SU-DHL-6 (cell line): ENCODE measurements at regions not wholly inside any gene's neighbourhood (a gene's known extent, or its start where the extent isn't known, plus 50 kb on each side); places are given as distances from the start of the nearest gene placed in this dataset.

ENCODE experiments used
- H2AFZ ChIP-seq: fragments of 200-600 bp; sonication (generic); 2 replicates; pipeline ENCODE4 v1.6.1; 2014; ENCODE audit warnings: low read depth, mild to moderate bottlenecking, moderate library complexity, mixed read lengths, antibody characterized with exemption, low read length; ENCODE audit not compliant: severe bottlenecking
- H3F3A ChIP-seq: fragments of 200-600 bp; shearing (Covaris generic); 2 replicates; pipeline ENCODE4 v1.6.0; 2016; ENCODE audit warnings: antibody characterized with exemption, mild to moderate bottlenecking; ENCODE audit not compliant: insufficient read depth
- H3K27ac ChIP-seq: fragments of 200-600 bp; sonication (generic); 2 replicates; pipeline ENCODE4 v1.5.1; 2016; ENCODE audit warnings: low read depth, mild to moderate bottlenecking, low read length, moderate library complexity, mixed read lengths
- H3K27me3 ChIP-seq: fragments of 200-600 bp; sonication (generic), shearing (Covaris generic); 2 replicates; pipeline ENCODE4 v1.6.0; 2014; ENCODE audit warnings: mild to moderate bottlenecking, low read length
- H3K36me3 ChIP-seq: fragments of 200-600 bp; sonication (generic); 2 replicates; pipeline ENCODE4 v1.6.1; 2014; ENCODE audit warnings: mild to moderate bottlenecking, low read length, mixed read lengths
- H3K4me2 ChIP-seq: fragments of 300-600, 200-600 bp; shearing (Covaris generic), sonication (generic); 2 replicates; pipeline ENCODE4 v1.6.0; 2014; ENCODE audit warnings: low read length, low read depth, mild to moderate bottlenecking; ENCODE audit not compliant: poor library complexity, severe bottlenecking
- H3K4me3 ChIP-seq: fragments of 200-600 bp; sonication (generic); 2 replicates; pipeline ENCODE4 v1.5.1; 2014; ENCODE audit warnings: antibody characterized with exemption, low read length, mild to moderate bottlenecking, mixed read lengths; ENCODE audit not compliant: insufficient read depth, poor library complexity, severe bottlenecking
- H3K79me2 ChIP-seq: fragments of 200-600 bp; sonication (generic); 2 replicates; pipeline ENCODE4 v1.6.1; 2014; ENCODE audit warnings: mild to moderate bottlenecking, low read length, moderate library complexity; ENCODE audit not compliant: insufficient read depth
- H3K9ac ChIP-seq: fragments of 200-600 bp; sonication (generic); 2 replicates; pipeline ENCODE4 v1.7.0; 2014; ENCODE audit warnings: mild to moderate bottlenecking, low read length
- H3K9me2 ChIP-seq: fragments of 200-600 bp; sonication (generic); replicated peaks from 2 replicates; pipeline ENCODE4 v1.6.1; 2014; ENCODE audit warnings: low read length; ENCODE audit not compliant: insufficient read depth
- H3K9me3 ChIP-seq: fragments of 200-600 bp; sonication (generic); 2 replicates; pipeline ENCODE4 v1.6.1; 2014; ENCODE audit warnings: low read length, mixed read lengths; ENCODE audit not compliant: insufficient read depth
- H4K20me1 ChIP-seq: fragments of 200-600 bp; sonication (generic); 2 replicates; pipeline ENCODE4 v1.6.1; 2014; ENCODE audit warnings: low read depth, mild to moderate bottlenecking, antibody characterized with exemption, low read length, moderate library complexity, mixed read lengths
- EZH2phosphoT487 ChIP-seq: fragments of 200-600 bp; sonication (generic), shearing (Covaris generic); conservative IDR thresholded peaks from 2 replicates; pipeline ENCODE4 v1.6.1; 2018; ENCODE audit warnings: mild to moderate bottlenecking, antibody characterized with exemption, low read length, moderate library complexity, mixed read lengths
- TF ChIP-seq, protein P1 (sequence below): fragments of 200-600 bp; sonication (generic); IDR thresholded peaks from one replicate; pipeline ENCODE4 v1.5.1; 2017; ENCODE audit warnings: antibody characterized with exemption, mild to moderate bottlenecking, low read length, moderate library complexity; ENCODE audit not compliant: insufficient read depth, poor library complexity, severe bottlenecking

DNA sequence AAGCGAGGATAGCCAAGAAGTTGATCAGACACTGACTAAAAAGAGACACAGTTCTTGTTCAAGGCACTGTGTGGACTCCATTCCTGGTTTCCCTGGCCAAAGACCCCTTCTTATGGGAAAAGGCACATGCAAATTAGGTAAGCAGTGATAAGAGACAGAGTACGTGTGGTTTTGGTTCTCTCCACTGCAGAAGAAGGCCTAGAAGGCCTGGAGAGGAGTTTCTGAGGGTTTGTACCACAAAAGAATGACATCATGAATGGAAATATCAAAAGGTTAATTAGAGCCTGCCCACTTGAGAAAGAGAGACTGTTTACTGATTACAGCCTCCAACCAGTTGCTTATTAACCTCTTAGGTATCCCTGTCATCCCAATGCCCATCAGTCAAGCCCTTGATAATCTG is 137.5 kb downstream of the ZNF365 start:
- Histone ChIP-seq H3K9me2 (no peaks in the 10 kb centered on the region), H3K4me3 (no peak overlapping the region), H3K27ac (no peak overlapping the region), H3K27me3 (no peaks in the 10 kb centered on the region), H3K79me2 (no peaks in the 10 kb centered on the region), H3K9me3 (no peaks in the 10 kb centered on the region), H2AFZ (no peak overlapping the region), H3K36me3 (no peaks in the 10 kb centered on the region), H3K4me2 (no peak overlapping the region), H3F3A (no peaks in the 10 kb centered on the region), H3K9ac (no peak overlapping the region), H4K20me1 (no peaks in the 10 kb centered on the region)
- TF ChIP-seq, protein P1, sequence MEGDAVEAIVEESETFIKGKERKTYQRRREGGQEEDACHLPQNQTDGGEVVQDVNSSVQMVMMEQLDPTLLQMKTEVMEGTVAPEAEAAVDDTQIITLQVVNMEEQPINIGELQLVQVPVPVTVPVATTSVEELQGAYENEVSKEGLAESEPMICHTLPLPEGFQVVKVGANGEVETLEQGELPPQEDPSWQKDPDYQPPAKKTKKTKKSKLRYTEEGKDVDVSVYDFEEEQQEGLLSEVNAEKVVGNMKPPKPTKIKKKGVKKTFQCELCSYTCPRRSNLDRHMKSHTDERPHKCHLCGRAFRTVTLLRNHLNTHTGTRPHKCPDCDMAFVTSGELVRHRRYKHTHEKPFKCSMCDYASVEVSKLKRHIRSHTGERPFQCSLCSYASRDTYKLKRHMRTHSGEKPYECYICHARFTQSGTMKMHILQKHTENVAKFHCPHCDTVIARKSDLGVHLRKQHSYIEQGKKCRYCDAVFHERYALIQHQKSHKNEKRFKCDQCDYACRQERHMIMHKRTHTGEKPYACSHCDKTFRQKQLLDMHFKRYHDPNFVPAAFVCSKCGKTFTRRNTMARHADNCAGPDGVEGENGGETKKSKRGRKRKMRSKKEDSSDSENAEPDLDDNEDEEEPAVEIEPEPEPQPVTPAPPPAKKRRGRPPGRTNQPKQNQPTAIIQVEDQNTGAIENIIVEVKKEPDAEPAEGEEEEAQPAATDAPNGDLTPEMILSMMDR, result no peak
- no peak for TF ChIP-seq EZH2phosphoT487

DNA sequence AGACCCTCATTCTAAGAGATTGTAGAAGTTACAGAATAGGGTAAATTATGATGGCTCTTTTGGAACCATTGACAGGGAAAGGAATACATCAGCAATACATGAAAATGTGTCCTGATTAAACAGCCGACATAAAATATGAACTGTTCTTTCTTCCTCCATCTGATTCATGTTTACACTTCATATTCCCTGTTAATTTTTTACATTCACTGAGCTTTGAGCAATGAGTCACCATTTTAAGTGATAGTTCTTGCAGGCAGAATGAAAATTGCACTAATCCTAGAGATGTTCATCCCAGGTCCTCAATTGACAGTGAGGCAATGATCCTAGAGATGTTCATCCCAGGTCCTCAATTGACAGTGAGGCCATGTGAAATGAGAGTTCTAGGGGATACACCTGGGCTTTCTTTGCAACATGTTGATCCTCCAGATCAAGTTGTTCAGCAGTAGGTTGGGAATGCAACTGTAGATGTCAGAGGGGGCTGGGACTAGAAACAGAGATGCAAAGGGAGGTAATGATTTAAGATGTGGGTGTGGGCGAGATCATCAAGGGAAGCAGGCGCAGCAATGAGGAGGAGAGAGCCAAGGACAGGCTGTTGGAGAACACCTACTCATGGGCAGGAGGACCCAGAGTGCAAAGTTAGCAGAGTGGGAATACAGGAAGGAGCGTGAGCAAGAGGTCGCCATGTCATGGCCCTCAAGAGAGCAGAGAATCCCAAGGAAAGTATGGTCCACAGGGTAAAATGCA is 138.7 kb downstream of the ZNF365 start:
- no peaks in the 10 kb centered on the region for H3K9me2 ChIP-seq
- H3K27ac ChIP-seq, result no peak overlapping the region
- H4K20me1 ChIP-seq, result no peaks in the 10 kb centered on the region
- H3F3A ChIP-seq, result no peaks in the 10 kb centered on the region
- no peaks in the 10 kb centered on the region for H3K79me2 ChIP-seq
- no peak overlapping the region for H3K4me3 ChIP-seq
- no peak overlapping the region for H3K4me2 ChIP-seq
- H3K9ac ChIP-seq, result no peak overlapping the region
- H2AFZ ChIP-seq, result no peak overlapping the region
- no peaks in the 10 kb centered on the region for H3K9me3 ChIP-seq
- no peak for TF ChIP-seq EZH2phosphoT487
- TF ChIP-seq, protein P1, result no peak
- no peaks in the 10 kb centered on the region for H3K27me3 ChIP-seq
- H3K36me3 ChIP-seq, result no peaks in the 10 kb centered on the region

DNA sequence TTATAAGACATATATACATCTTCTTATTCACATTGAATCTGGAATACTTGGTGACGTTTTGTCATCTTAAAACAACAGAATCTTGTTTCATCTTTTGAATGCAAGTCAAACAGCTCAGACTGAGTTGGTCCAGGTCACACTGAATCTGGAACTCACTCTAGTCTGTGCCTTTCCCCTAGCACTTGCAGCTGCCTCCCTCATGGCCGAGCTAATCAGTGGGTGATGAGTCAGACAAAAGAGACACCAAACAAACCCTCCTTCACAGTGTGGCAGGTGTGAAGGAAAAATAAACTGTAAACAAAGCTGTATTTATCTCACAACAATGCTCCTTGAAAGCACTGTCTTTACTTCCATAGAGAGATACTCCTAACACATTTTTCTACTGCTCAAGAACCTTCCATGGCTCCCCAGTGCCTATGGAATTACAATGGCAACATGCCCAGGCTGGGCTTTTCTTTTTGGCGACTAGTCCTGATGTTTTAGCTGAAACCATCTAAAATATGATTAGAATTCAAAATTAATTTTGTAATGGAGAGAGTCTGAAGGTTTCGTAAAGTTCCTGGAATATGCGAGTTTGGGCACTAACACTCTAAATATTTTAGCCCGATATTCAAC is 140.0 kb downstream of the ZNF365 start:
- TF ChIP-seq, protein P1, result no peak
- no peak for TF ChIP-seq EZH2phosphoT487
- Histone ChIP-seq H3K9me2 (no peaks in the 10 kb centered on the region), H3K36me3 (no peaks in the 10 kb centered on the region), H3K4me3 (no peak overlapping the region), H2AFZ (no peak overlapping the region), H3F3A (no peaks in the 10 kb centered on the region), H3K27me3 (no peaks in the 10 kb centered on the region), H3K9ac (no peak overlapping the region), H3K27ac (no peak overlapping the region), H3K79me2 (no peaks in the 10 kb centered on the region), H3K4me2 (no peak overlapping the region), H3K9me3 (no peaks in the 10 kb centered on the region), H4K20me1 (no peaks in the 10 kb centered on the region)
